HG02610 (cell line): ENCODE measurements at regions not wholly inside any gene's neighbourhood (a gene's known extent, or its start where the extent isn't known, plus 50 kb on each side); places are given as distances from the start of the nearest gene placed in this dataset.
"Not testable (repeated sequence)": the region's sequence is repeated elsewhere in the genome, so short reads cannot be mapped to it uniquely, and the experiment has no call there.

ENCODE experiments used
- ATAC-seq: cut with Tn5 transposase; IDR thresholded peaks from one replicate; pipeline ENCODE4 v1.9.1; 2021; ENCODE audit warnings: mild to moderate bottlenecking, moderate library complexity; ENCODE audit not compliant: unreplicated experiment

- no peak for ATAC-seq
Measured at GRCh38 chr1:30232288-30232899, 491.0 kb downstream of the MATN1 start.

GRCh38 chr1:30229960-30230359 is 493.4 kb downstream of the MATN1 start:
- ATAC-seq = no peak

- no peak for ATAC-seq
Measured at GRCh38 chr1:30229557-30229956, 493.8 kb downstream of the MATN1 start.

- no peak for ATAC-seq
Measured at GRCh38 chr1:30226648-30227047, 496.7 kb downstream of the MATN1 start.

- ATAC-seq = no peak
Measured at GRCh38 chr1:30225357-30225756, 498.0 kb downstream of the MATN1 start.

GRCh38 chr1:30219675-30220074 is 503.7 kb downstream of the MATN1 start:
- no peak for ATAC-seq

- ATAC-seq = no peak
Measured at GRCh38 chr1:30218438-30218837, 504.9 kb downstream of the MATN1 start.

- no peak for ATAC-seq
Measured at GRCh38 chr1:30216602-30217001, 506.8 kb downstream of the MATN1 start.

- ATAC-seq = no peak
Measured at GRCh38 chr1:30213936-30214335, 509.4 kb downstream of the MATN1 start.

- not testable (repeated sequence) for ATAC-seq
Measured at GRCh38 chr1:30207962-30208361, 515.4 kb downstream of the MATN1 start.

GRCh38 chr1:30206631-30207030 is 516.8 kb downstream of the MATN1 start:
- not testable (repeated sequence) for ATAC-seq

- ATAC-seq = not testable (repeated sequence)
Measured at GRCh38 chr1:30204916-30205315, 518.5 kb downstream of the MATN1 start.

- no peak for ATAC-seq
Measured at GRCh38 chr1:30201015-30201414, 522.4 kb downstream of the MATN1 start.

- ATAC-seq = no peak
Measured at GRCh38 chr1:30200161-30200560, 523.2 kb downstream of the MATN1 start.

GRCh38 chr1:30199563-30199962 is 523.8 kb downstream of the MATN1 start:
- no peak for ATAC-seq

GRCh38 chr1:30198795-30199403 is 524.5 kb downstream of the MATN1 start:
- no peak for ATAC-seq

- ATAC-seq = no peak
Measured at GRCh38 chr1:30198451-30198760, 525.0 kb downstream of the MATN1 start.

GRCh38 chr1:30197639-30198450 is 525.5 kb downstream of the MATN1 start:
- ATAC-seq = no peak

GRCh38 chr1:30196872-30197638 is 526.3 kb downstream of the MATN1 start:
- no peak for ATAC-seq

- ATAC-seq = no peak
Measured at GRCh38 chr1:30196457-30196856, 526.9 kb downstream of the MATN1 start.

GRCh38 chr1:30195424-30196134 is 527.8 kb downstream of the MATN1 start:
- ATAC-seq = no peak
